GM13977 (cell line): ENCODE measurements at regions not wholly inside any gene's neighbourhood (a gene's known extent, or its start where the extent isn't known, plus 50 kb on each side); places are given as distances from the start of the nearest gene placed in this dataset.
"Not testable (repeated sequence)": the region's sequence is repeated elsewhere in the genome, so short reads cannot be mapped to it uniquely, and the experiment has no call there.

ENCODE experiments used
- DNase-seq: peaks from one replicate; pipeline ENCODE4 v3.0.0; 2012; ENCODE audit warnings: low spot score
- in situ Hi-C: fragments of 300-500 bp; cut with MboI; formaldehyde crosslinking; loops from one replicate; pipeline ENCODE4 v1.12.0; 2022; ENCODE audit warnings: low sequenced_read_pairs, low pct_unique_long_range_greater_than_20kb, mixed read lengths, inconsistent platforms; ENCODE audit not compliant: unreplicated experiment
- TF ChIP-seq, protein P1 (sequence below): IDR thresholded peaks from 2 replicates; pipeline ENCODE4 v1.5.1; 2012; ENCODE audit warnings: mild to moderate bottlenecking, control low read depth; ENCODE audit not compliant: insufficient read depth; ENCODE audit errors: extremely low read depth, missing control alignments

GRCh38 chr1:22332424-22332717 lies 119.3 kb upstream of the ZBTB40 start:
- DNase-seq = no peak
- TF ChIP-seq, protein P1, sequence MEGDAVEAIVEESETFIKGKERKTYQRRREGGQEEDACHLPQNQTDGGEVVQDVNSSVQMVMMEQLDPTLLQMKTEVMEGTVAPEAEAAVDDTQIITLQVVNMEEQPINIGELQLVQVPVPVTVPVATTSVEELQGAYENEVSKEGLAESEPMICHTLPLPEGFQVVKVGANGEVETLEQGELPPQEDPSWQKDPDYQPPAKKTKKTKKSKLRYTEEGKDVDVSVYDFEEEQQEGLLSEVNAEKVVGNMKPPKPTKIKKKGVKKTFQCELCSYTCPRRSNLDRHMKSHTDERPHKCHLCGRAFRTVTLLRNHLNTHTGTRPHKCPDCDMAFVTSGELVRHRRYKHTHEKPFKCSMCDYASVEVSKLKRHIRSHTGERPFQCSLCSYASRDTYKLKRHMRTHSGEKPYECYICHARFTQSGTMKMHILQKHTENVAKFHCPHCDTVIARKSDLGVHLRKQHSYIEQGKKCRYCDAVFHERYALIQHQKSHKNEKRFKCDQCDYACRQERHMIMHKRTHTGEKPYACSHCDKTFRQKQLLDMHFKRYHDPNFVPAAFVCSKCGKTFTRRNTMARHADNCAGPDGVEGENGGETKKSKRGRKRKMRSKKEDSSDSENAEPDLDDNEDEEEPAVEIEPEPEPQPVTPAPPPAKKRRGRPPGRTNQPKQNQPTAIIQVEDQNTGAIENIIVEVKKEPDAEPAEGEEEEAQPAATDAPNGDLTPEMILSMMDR = no peak
- in situ Hi-C loops = no loop called here

- in situ Hi-C loops = no loop called here
- TF ChIP-seq, protein P1 = no peak
- no peak for DNase-seq
Observed at GRCh38 chr1:22332795-22333499, 118.7 kb upstream of the ZBTB40 start.

DNA sequence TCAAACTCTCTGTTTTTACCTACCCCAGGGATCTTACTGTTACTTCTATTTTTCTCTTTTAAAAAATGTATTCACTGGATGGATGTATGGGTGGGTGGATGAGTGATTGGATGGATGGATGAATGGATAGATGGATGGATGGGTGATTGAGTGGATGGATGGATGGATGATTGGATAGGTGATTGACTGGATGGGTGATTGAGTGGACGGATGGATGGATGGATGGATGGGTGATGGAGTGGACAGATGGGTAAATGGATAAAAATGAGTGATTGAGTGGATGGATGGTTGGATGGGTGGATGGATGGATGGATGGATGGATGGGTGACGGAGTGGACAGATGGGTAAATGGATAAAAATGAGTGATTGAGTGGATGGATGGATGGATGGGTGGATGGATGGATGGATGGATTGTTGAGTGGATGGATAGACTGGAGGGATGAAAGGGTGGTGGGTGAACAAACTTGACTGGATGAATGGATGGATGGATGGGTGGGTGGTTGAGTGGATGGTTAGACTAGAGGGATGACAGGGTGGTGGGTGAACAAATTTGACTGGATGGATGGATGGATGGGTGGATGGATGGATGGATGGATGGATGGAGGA lies 118.0 kb upstream of the ZBTB40 start:
- TF ChIP-seq, protein P1 = no peak
- DNase-seq = no peak
- in situ Hi-C loops = no loop called here

DNA sequence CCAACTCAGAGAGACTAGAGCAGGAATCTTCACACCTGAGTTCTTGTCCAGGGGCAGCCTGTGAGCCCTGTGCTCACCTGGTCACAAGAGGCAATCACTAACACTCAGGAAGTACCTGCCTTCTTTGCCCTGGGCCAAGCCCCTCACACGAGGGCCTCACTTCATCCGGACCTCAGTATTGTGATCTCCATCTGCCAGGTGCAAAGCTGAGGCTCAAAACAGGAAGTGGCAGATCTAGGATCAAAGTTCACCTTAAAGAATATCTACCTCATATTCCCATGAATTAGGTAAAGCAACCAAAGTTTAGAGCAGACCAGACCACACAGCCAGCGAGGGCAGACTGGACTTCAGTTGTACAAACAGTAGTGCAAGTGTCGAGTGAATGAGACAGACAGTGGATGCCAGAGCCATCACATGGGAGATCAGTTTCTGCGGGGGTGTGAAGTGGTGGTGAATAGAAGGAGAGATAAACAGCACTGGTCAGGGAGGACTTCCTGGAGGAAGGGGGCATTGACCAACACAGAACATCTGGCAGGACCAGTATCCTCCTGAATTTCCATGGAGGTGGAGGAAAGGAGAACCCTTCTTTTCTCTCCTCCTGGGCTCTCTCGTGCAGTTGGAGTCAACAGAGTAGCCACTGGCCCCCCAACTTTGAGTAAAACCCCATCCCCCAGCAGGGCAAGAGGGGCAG lies 116.6 kb upstream of the ZBTB40 start:
- in situ Hi-C loops = no loop called here
- TF ChIP-seq, protein P1 = no peak
- DNase-seq = no peak

- DNase-seq, in situ Hi-C loops: not testable (repeated sequence)
Observed at GRCh38 chr1:22336274-22336673, 115.4 kb upstream of the ZBTB40 start.

GRCh38 chr1:22336696-22337545 lies 114.7 kb upstream of the ZBTB40 start:
- in situ Hi-C loops, DNase-seq: not testable (repeated sequence)

DNA sequence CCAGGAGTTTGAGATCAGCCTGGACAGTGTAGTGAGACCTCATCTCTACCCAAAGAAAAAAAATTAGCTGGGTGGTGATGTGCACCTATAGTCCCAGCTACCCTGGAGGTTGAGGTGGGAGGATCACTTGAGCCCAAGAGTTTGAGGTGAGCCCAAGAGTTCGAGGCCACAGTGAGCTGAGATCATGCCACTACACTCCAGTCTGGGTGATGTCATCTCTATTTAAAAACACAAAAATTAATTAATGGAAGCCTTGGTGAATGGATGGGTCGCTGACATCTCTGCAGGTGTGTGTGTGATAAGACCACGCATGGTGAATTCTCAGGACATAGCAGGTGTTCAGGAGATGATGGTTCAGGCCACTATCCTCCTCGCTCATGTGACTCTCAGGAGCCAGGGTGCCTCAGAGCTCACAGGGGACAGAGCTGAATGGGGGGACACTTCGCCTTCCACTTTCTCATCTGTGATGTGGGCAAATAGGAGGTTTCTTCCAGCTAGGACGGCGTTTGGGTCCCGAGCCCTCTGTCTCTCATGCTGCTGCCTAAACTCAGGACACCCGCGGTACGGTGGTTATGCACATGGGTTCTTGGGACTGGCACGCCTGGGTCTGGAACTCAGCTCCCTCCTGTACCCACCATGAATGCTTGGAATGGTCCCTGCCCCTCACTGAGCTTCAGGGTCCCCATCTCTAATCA lies 113.4 kb upstream of the ZBTB40 start:
- TF ChIP-seq, protein P1 = no peak
- in situ Hi-C loops = no loop called here
- DNase-seq = no peak
